ENCODE measurements at regions not wholly inside any gene's neighbourhood (a gene's known extent, or its start where the extent isn't known, plus 50 kb on each side); places are given as distances from the start of the nearest gene placed in this dataset.

DNA sequence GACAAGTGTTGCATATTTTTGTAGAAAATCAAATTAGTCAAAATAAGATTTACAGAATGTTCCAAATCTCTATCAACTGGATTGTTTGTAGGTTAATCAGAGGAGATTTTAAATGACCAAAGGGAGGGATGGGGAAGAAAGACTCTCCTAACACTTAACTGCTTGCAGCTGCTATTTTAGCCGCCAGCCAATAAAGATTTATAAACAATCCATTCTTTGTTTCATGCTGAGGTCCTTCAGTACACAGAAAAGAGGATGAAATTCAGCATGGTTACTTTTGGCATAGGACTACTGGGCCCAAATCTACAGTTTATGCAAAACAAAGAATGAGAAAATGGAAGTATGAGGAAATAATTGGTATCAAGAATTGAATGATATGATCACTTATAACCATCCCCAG is 86.4 kb upstream of the FN1 start:
- no peaks in the 10 kb centered on the region for H3K79me2 ChIP-seq (ENCODE audit: control insufficient read depth, insufficient read depth, low read length)
- H3K4me3 ChIP-seq = no peak overlapping the region
- no TSS peak for BruUV-seq (replicated peaks)
- intact Hi-C loops (cut with micrococcal nuclease; ENCODE audit: unreplicated experiment) = no loop called here
- FAIRE-seq = no peak
- H3K36me3 ChIP-seq (ENCODE audit: control insufficient read depth in 2 of 2, insufficient read depth in 2 of 2, low read length in 1 of 2) = no peaks in the 10 kb centered on the region
- ChIA-PET CTCF (interaction anchor here (1.0 kb wide), 1 partner anchor 12 kb away, joined by 3 read pairs; no protein-coding TSS in a partner anchor), SMC1A (ENCODE audit: uncharacterized antibody, unreplicated experiment) (interaction anchor here (1.2 to 1.6 kb wide), 3 partner anchors 15 to 98 kb away, joined by 3 to 5 read pairs (median 3); no protein-coding TSS in a partner anchor), RAD21 (ENCODE audit: unreplicated experiment) (no interaction called here), POLR2A (no interaction called here)
- in situ Hi-C loops (cut with MboI) = no loop called here
- no peaks in the 10 kb centered on the region for H3K27me3 ChIP-seq (replicated peaks in 1 of 2; ENCODE audit: control insufficient read depth in 2 of 2, insufficient read depth in 2 of 2, low read length in 1 of 2)
- H3K27ac ChIP-seq (ENCODE audit: control insufficient read depth, insufficient read depth) = no peak overlapping the region
- no peak overlapping the region for H3K4me2 ChIP-seq (ENCODE audit: control insufficient read depth, insufficient read depth)
- no peaks in the 10 kb centered on the region for H4K20me1 ChIP-seq (ENCODE audit: control insufficient read depth, insufficient read depth)
- no peak for ATAC-seq
- 0% methylated on average over 1 of the region's 1 CpG for WGBS (ENCODE audit: insufficient coverage, insufficient replicate concordance, low lambda C conversion rate, missing lambda C conversion rate)
- no peak overlapping the region for H2AFZ ChIP-seq (ENCODE audit: control insufficient read depth, low read depth, low read length)
- no peaks in the 10 kb centered on the region for H3K4me1 ChIP-seq (ENCODE audit: control insufficient read depth, insufficient read depth, low read length)
- no peak for DNase-seq (ENCODE audit: low read depth, low spot score)
- H3K9me3 ChIP-seq (replicated peaks; ENCODE audit: control insufficient read depth, insufficient read depth, low read length) = no peaks in the 10 kb centered on the region
- H3K9ac ChIP-seq (ENCODE audit: control insufficient read depth, insufficient read depth, low read length) = no peak overlapping the region
- no peak for TF ChIP-seq ZBTB33 (IDR thresholded peaks at IDR 0.05)
- TF ChIP-seq CHD1 (IDR thresholded peaks at IDR 0.05; ENCODE audit: low read depth, low read length) = no peak
- TF ChIP-seq, protein P1, sequence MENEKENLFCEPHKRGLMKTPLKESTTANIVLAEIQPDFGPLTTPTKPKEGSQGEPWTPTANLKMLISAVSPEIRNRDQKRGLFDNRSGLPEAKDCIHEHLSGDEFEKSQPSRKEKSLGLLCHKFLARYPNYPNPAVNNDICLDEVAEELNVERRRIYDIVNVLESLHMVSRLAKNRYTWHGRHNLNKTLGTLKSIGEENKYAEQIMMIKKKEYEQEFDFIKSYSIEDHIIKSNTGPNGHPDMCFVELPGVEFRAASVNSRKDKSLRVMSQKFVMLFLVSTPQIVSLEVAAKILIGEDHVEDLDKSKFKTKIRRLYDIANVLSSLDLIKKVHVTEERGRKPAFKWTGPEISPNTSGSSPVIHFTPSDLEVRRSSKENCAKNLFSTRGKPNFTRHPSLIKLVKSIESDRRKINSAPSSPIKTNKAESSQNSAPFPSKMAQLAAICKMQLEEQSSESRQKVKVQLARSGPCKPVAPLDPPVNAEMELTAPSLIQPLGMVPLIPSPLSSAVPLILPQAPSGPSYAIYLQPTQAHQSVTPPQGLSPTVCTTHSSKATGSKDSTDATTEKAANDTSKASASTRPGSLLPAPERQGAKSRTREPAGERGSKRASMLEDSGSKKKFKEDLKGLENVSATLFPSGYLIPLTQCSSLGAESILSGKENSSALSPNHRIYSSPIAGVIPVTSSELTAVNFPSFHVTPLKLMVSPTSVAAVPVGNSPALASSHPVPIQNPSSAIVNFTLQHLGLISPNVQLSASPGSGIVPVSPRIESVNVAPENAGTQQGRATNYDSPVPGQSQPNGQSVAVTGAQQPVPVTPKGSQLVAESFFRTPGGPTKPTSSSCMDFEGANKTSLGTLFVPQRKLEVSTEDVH (IDR thresholded peaks at IDR 0.05; ENCODE audit: low read depth, partially characterized antibody) = no peak
- no peak for TF ChIP-seq ZBED1 (IDR thresholded peaks at IDR 0.05; ENCODE audit: borderline replicate concordance)
- no peak for TF ChIP-seq KDM1A (IDR thresholded peaks at IDR 0.05; ENCODE audit: borderline replicate concordance)
- no peak for TF ChIP-seq ZNF274 (IDR thresholded peaks at IDR 0.05; ENCODE audit: insufficient read depth, insufficient read length)
- TF ChIP-seq BCL3 (IDR thresholded peaks at IDR 0.05; ENCODE audit: borderline replicate concordance, insufficient read depth, low read depth, low read length, poor library complexity, severe bottlenecking) = no peak
- no peak for TF ChIP-seq TAF1 (IDR thresholded peaks at IDR 0.05; ENCODE audit: borderline replicate concordance, low read depth, low read length)
- TF ChIP-seq YBX1 (IDR thresholded peaks at IDR 0.05) = no peak
- TF ChIP-seq ZNF622 (IDR thresholded peaks at IDR 0.05) = no peak
- no peak for TF ChIP-seq NBN (IDR thresholded peaks at IDR 0.05)
- no peak for TF ChIP-seq ZNF687 (IDR thresholded peaks at IDR 0.05)
- TF ChIP-seq WRNIP1 (IDR thresholded peaks at IDR 0.05; ENCODE audit: borderline replicate concordance, low read depth, low read length) = no peak
- TF ChIP-seq BACH1 (IDR thresholded peaks at IDR 0.05; ENCODE audit: borderline replicate concordance) = no peak
- TF ChIP-seq, protein P2, sequence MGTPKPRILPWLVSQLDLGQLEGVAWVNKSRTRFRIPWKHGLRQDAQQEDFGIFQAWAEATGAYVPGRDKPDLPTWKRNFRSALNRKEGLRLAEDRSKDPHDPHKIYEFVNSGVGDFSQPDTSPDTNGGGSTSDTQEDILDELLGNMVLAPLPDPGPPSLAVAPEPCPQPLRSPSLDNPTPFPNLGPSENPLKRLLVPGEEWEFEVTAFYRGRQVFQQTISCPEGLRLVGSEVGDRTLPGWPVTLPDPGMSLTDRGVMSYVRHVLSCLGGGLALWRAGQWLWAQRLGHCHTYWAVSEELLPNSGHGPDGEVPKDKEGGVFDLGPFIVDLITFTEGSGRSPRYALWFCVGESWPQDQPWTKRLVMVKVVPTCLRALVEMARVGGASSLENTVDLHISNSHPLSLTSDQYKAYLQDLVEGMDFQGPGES (IDR thresholded peaks at IDR 0.05) = no peak
